ENCODE measurements at regions not wholly inside any gene's neighbourhood (a gene's known extent, or its start where the extent isn't known, plus 50 kb on each side); places are given as distances from the start of the nearest gene placed in this dataset.
A peak's percentile ranks its signal among the peaks of the same experiment; 100 is the strongest.

DNA sequence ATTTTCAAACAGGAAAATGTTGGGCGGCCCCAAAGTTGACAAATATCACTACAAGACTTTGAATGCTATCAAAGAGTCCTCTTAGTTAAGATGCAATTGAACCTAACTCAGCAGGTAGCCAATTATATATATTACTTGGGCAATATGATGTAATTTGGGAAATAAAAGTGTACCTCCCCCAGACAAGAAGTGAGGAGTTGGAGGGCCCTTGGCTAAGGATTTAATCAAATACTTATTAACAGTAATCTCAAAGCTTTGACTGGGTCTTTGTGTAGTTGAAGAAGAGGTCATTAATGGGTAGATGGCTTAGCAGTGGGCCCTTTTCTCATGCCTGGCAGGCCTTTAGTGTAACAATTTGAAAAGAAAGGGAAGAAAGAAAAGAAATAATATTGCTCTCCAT lies 599.0 kb downstream of the CSNK1G3 start:
- ChIA-PET POLR2A (no interaction called here), CTCF (no interaction called here)
- H3K9me3 ChIP-seq: no peaks in the 10 kb centered on the region
- H2AFZ ChIP-seq (ENCODE audit: low read depth): no peak overlapping the region
- H3K4me2 ChIP-seq: no peak overlapping the region
- no peaks in the 10 kb centered on the region for H3K27me3 ChIP-seq (ENCODE audit: insufficient read depth)
- TF ChIP-seq TCF12 (IDR thresholded peaks at IDR 0.05): no peak
- no peak for TF ChIP-seq GATA2 (CRISPR knock-in tag; IDR thresholded peaks at IDR 0.05)
- peaks cover 0 to 10% of the 10 kb centered on the region in 2 experiments; a peak in 2 of 4 replicates for H3K4me1 ChIP-seq (ENCODE audit: control insufficient read depth in 1 of 2, insufficient read depth in 2 of 2, low read depth in 1 of 2, low read length in 1 of 2)
- H4K20me1 ChIP-seq (ENCODE audit: insufficient read depth): no peaks in the 10 kb centered on the region
- no peak overlapping the region for H3K4me3 ChIP-seq (ENCODE audit: low read depth in 2 of 2, low read length in 1 of 2)
- H3K36me3 ChIP-seq (replicated peaks in 1 of 2; ENCODE audit: control insufficient read depth in 1 of 2, insufficient read depth in 2 of 2, low read length in 1 of 2): no peaks in the 10 kb centered on the region
- no peak overlapping the region for H3K27ac ChIP-seq (ENCODE audit: low read depth in 2 of 2, low read length in 1 of 2)
- no peaks in the 10 kb centered on the region for H3K9me2 ChIP-seq
- H3F3A ChIP-seq (replicated peaks; ENCODE audit: insufficient read depth): no peaks in the 10 kb centered on the region
- no peak for DNase-seq
- H3K79me2 ChIP-seq (ENCODE audit: insufficient read depth): no peaks in the 10 kb centered on the region
- no peak overlapping the region for H3K9ac ChIP-seq
- WGBS (ENCODE audit: low lambda C conversion rate): 67% methylated on average over 1 of the region's 1 CpG

DNA sequence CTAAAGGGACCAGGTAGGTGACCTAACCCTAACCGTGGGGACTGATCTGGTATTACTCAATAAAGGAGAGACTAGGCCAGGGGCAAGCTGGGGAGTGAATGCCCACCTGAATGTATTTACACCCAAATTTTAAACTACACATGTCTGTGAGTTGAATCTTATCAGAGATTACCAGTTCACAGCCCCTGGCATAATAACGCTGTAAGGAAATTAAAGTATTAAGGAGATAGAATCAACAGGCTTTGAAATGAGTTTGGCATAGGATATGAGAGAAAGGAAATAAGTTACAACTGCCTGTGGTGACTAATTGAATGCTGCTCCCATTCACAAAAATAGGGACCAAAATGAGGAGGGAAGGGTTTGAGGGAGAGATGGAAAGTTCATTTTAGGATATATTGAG lies 593.3 kb downstream of the CSNK1G3 start:
- Histone ChIP-seq H3F3A (replicated peaks; ENCODE audit: insufficient read depth) (no peaks in the 10 kb centered on the region), H3K79me2 (ENCODE audit: insufficient read depth) (no peaks in the 10 kb centered on the region), H4K20me1 (ENCODE audit: insufficient read depth) (no peaks in the 10 kb centered on the region), H3K36me3 (replicated peaks in 1 of 2; ENCODE audit: control insufficient read depth in 1 of 2, insufficient read depth in 2 of 2, low read length in 1 of 2) (no peaks in the 10 kb centered on the region), H3K4me3 (ENCODE audit: low read depth in 2 of 2, low read length in 1 of 2) (no peak overlapping the region), H3K27ac (ENCODE audit: low read depth in 2 of 2, low read length in 1 of 2) (peak overlapping the region in 1 of 2 experiments; percentile 13; a peak in 1 of 4 replicates), H3K27me3 (ENCODE audit: insufficient read depth) (no peaks in the 10 kb centered on the region), H2AFZ (ENCODE audit: low read depth) (no peak overlapping the region), H3K9me3 (no peaks in the 10 kb centered on the region), H3K4me1 (ENCODE audit: control insufficient read depth in 1 of 2, insufficient read depth in 2 of 2, low read depth in 1 of 2, low read length in 1 of 2) (peaks cover 0 to 22% of the 10 kb centered on the region in 2 experiments; a peak in 2 of 4 replicates), H3K4me2 (no peak overlapping the region), H3K9me2 (no peaks in the 10 kb centered on the region), H3K9ac (no peak overlapping the region)
- no peak for DNase-seq
- ChIA-PET CTCF (no interaction called here), POLR2A (no interaction called here)
- 0 out of 2 replicates have a peak, but pooled peaks have one; percentile 48 for TF ChIP-seq RCOR1 (IDR thresholded peaks at IDR 0.05; ENCODE audit: low read length)
- TF ChIP-seq GATA2 (CRISPR knock-in tag; IDR thresholded peaks at IDR 0.05): peak; percentile 79
- TF ChIP-seq EP300 (IDR thresholded peaks at IDR 0.05; ENCODE audit: borderline replicate concordance in 1 of 2, low read depth in 1 of 2, low read length in 1 of 2): peak in 1 of 2 experiments; percentile 75; a peak in 1 of 4 replicates
- no peak for TF ChIP-seq FOSL2 (IDR thresholded peaks at IDR 0.05; ENCODE audit: borderline replicate concordance, low read depth)
- peak; percentile 14 for TF ChIP-seq CHD2 (IDR thresholded peaks at IDR 0.05; ENCODE audit: low read length, partially characterized antibody)
- no peak for TF ChIP-seq SMC3 (IDR thresholded peaks at IDR 0.05; ENCODE audit: low read depth, low read length)
- TF ChIP-seq, protein P1, sequence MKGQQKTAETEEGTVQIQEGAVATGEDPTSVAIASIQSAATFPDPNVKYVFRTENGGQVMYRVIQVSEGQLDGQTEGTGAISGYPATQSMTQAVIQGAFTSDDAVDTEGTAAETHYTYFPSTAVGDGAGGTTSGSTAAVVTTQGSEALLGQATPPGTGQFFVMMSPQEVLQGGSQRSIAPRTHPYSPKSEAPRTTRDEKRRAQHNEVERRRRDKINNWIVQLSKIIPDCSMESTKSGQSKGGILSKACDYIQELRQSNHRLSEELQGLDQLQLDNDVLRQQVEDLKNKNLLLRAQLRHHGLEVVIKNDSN (IDR thresholded peaks at IDR 0.05; ENCODE audit: borderline replicate concordance, low read depth): no peak
- WGBS (ENCODE audit: low lambda C conversion rate): 55% methylated on average over 2 of the region's 2 CpGs

DNA sequence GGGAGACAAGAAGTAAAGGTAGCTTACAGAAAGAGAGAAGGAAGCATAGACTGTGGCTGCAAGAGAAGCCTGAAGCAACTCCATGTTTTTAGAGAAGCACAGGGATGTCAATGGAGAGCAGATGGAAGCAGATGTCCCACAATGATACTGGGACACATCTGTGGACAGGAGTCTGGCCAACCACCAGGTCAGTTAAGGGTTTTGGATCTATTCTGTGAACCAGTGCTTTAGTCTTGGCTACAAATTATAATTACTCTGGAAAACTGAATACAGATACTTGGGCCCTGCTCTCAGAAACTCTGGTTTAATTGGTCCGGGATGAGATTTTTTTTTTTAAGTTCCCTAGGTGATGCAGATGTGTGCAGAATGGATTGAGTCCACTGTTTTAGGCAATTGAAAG lies 592.8 kb downstream of the CSNK1G3 start:
- peaks cover 0 to 22% of the 10 kb centered on the region in 2 experiments; a peak in 2 of 4 replicates for H3K4me1 ChIP-seq (ENCODE audit: control insufficient read depth in 1 of 2, insufficient read depth in 2 of 2, low read depth in 1 of 2, low read length in 1 of 2)

More for the DNA sequence above, 592.8 kb downstream of the CSNK1G3 start:
- 62% methylated on average over 1 of the region's 1 CpG for WGBS (ENCODE audit: low lambda C conversion rate)
- Histone ChIP-seq H3K9ac (no peak overlapping the region), H3F3A (replicated peaks; ENCODE audit: insufficient read depth) (no peaks in the 10 kb centered on the region), H3K9me2 (no peaks in the 10 kb centered on the region), H3K4me3 (ENCODE audit: low read depth in 2 of 2, low read length in 1 of 2) (no peak overlapping the region), H3K79me2 (ENCODE audit: insufficient read depth) (no peaks in the 10 kb centered on the region), H2AFZ (ENCODE audit: low read depth) (no peak overlapping the region), H3K4me2 (no peak overlapping the region), H4K20me1 (ENCODE audit: insufficient read depth) (no peaks in the 10 kb centered on the region), H3K36me3 (replicated peaks in 1 of 2; ENCODE audit: control insufficient read depth in 1 of 2, insufficient read depth in 2 of 2, low read length in 1 of 2) (no peaks in the 10 kb centered on the region), H3K27ac (ENCODE audit: low read depth in 2 of 2, low read length in 1 of 2) (peak overlapping the region in 1 of 2 experiments; percentile 23; a peak in 2 of 4 replicates), H3K27me3 (ENCODE audit: insufficient read depth) (no peaks in the 10 kb centered on the region), H3K9me3 (no peaks in the 10 kb centered on the region)
- TF ChIP-seq TAF1 (IDR thresholded peaks at IDR 0.05; ENCODE audit: borderline replicate concordance, low read depth, low read length): no peak
- TF ChIP-seq CHD2 (IDR thresholded peaks at IDR 0.05; ENCODE audit: low read length, partially characterized antibody): no peak
- TF ChIP-seq, protein P2, sequence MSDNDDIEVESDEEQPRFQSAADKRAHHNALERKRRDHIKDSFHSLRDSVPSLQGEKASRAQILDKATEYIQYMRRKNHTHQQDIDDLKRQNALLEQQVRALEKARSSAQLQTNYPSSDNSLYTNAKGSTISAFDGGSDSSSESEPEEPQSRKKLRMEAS (IDR thresholded peaks at IDR 0.05; ENCODE audit: low read depth): no peak
- no peak for TF ChIP-seq NRF1 (IDR thresholded peaks at IDR 0.05; ENCODE audit: low read depth, low read length)
- TF ChIP-seq NFIC (IDR thresholded peaks at IDR 0.05; ENCODE audit: borderline replicate concordance): no peak
- ChIA-PET POLR2A (no interaction called here), CTCF (interaction anchor here (0.5 to 1.1 kb wide), 2 partner anchors 13 to 433 kb away, joined by 3 read pairs; no protein-coding TSS in a partner anchor)
- DNase-seq: no peak

Measured in SK-N-SH (cell line).